ENCODE measurements at regions not wholly inside any gene's neighbourhood (a gene's known extent, or its start where the extent isn't known, plus 50 kb on each side); places are given as distances from the start of the nearest gene placed in this dataset.

DNA sequence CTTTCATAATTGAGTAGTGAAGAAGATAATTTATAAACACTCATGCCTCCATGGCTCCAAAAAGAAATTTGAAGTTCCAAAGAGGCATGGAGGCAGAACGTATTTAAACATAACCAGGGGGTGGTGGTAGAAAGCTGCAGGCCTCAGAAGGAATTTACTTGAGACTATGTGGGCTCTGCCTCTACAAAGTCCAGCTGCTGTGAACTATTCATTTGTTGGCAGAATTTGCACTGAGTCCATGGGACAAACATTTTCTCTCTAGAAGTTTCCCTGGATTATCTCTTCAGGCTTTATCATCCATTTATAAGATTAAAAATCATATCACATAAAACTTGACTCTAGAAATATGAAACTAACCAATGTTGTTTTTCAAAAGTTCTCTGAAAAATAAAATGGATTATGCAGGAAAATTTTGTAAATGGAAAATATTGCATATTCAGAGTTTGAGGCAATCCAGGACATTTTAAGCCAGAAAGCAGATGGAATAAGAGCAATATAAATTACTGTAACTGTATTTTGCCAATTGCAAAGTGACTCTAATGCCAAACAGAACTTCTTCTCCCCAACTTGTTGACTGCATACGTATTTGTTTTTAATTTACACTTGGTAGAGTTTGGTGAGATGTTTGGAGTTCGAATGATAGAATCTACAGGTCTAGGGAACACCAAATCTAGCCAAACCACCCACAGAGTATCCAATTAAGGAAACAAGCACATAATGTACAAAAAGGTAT lies 258.2 kb downstream of the ENC1 start:
- TF ChIP-seq, protein P1, sequence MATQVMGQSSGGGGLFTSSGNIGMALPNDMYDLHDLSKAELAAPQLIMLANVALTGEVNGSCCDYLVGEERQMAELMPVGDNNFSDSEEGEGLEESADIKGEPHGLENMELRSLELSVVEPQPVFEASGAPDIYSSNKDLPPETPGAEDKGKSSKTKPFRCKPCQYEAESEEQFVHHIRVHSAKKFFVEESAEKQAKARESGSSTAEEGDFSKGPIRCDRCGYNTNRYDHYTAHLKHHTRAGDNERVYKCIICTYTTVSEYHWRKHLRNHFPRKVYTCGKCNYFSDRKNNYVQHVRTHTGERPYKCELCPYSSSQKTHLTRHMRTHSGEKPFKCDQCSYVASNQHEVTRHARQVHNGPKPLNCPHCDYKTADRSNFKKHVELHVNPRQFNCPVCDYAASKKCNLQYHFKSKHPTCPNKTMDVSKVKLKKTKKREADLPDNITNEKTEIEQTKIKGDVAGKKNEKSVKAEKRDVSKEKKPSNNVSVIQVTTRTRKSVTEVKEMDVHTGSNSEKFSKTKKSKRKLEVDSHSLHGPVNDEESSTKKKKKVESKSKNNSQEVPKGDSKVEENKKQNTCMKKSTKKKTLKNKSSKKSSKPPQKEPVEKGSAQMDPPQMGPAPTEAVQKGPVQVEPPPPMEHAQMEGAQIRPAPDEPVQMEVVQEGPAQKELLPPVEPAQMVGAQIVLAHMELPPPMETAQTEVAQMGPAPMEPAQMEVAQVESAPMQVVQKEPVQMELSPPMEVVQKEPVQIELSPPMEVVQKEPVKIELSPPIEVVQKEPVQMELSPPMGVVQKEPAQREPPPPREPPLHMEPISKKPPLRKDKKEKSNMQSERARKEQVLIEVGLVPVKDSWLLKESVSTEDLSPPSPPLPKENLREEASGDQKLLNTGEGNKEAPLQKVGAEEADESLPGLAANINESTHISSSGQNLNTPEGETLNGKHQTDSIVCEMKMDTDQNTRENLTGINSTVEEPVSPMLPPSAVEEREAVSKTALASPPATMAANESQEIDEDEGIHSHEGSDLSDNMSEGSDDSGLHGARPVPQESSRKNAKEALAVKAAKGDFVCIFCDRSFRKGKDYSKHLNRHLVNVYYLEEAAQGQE (IDR thresholded peaks at IDR 0.05; ENCODE audit: low read depth): no peak
- TF ChIP-seq TAF1 (IDR thresholded peaks at IDR 0.05; ENCODE audit: low read depth): no peak
- TF ChIP-seq TEAD4 (IDR thresholded peaks at IDR 0.05): no peak
- no peak for TF ChIP-seq CREB1 (IDR thresholded peaks at IDR 0.05; ENCODE audit: low read depth)
- no peak for TF ChIP-seq CEBPB (IDR thresholded peaks at IDR 0.05)
- no peak for TF ChIP-seq EP300 (IDR thresholded peaks at IDR 0.05; ENCODE audit: borderline replicate concordance)
- TF ChIP-seq RAD21 (IDR thresholded peaks at IDR 0.05; ENCODE audit: low read depth): no peak
- TF ChIP-seq, protein P2, sequence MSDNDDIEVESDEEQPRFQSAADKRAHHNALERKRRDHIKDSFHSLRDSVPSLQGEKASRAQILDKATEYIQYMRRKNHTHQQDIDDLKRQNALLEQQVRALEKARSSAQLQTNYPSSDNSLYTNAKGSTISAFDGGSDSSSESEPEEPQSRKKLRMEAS (IDR thresholded peaks at IDR 0.05): no peak
- TF ChIP-seq YY1 (IDR thresholded peaks at IDR 0.05; ENCODE audit: low read depth): no peak
- TF ChIP-seq ZBTB7A (IDR thresholded peaks at IDR 0.05; ENCODE audit: low read depth): no peak
- no peak for TF ChIP-seq TCF12 (IDR thresholded peaks at IDR 0.05; ENCODE audit: low read depth)
- TF ChIP-seq, protein P3, sequence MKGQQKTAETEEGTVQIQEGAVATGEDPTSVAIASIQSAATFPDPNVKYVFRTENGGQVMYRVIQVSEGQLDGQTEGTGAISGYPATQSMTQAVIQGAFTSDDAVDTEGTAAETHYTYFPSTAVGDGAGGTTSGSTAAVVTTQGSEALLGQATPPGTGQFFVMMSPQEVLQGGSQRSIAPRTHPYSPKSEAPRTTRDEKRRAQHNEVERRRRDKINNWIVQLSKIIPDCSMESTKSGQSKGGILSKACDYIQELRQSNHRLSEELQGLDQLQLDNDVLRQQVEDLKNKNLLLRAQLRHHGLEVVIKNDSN (IDR thresholded peaks at IDR 0.05): no peak
